PC-3 (cell line): ENCODE measurements at regions not wholly inside any gene's neighbourhood (a gene's known extent, or its start where the extent isn't known, plus 50 kb on each side); places are given as distances from the start of the nearest gene placed in this dataset.

Source experiments
- ATAC-seq: fragments of 200-7000 bp; cut with Tn5 transposase; 2 replicates; pipeline ENCODE4 v1.9.1; 2020; ENCODE audit warnings: mild to moderate bottlenecking, moderate library complexity
- BruUV-seq: library from RNA; stranded (reverse); fragments of 400-500 nt; replicated peaks from 2 replicates; lab custom pipeline; 2021; lab: Mats Ljungman, UMichigan
- CTCF ChIA-PET: fragments of 300-600 bp; sonication (Branson Sonifier 250); formaldehyde crosslinking; loops from one replicate; lab custom pipeline; 2022; ENCODE audit warnings: antibody characterized with exemption; lab: Charles Lee
- POLR2A ChIA-PET: fragments of 300-600 bp; sonication (Branson Sonifier 250); formaldehyde crosslinking; loops from one replicate; lab custom pipeline; 2022; ENCODE audit warnings: antibody characterized with exemption; ENCODE audit not compliant: unreplicated experiment; lab: Charles Lee
- DNase-seq: peaks from one replicate; pipeline ENCODE4 v3.0.0-alpha.2; 2015
- H2AFZ ChIP-seq: fragments of 300-600 bp; sonication (generic); 2 replicates; pipeline ENCODE4 v1.6.0; 2016; ENCODE audit warnings: antibody characterized with exemption, low read length
- H3F3A ChIP-seq: fragments of 300-600 bp; sonication (generic); one replicate; pipeline ENCODE4 v1.6.0; 2017; ENCODE audit warnings: antibody characterized with exemption, low read length, control low read depth, mild to moderate bottlenecking; ENCODE audit not compliant: unreplicated experiment
- H3K27ac ChIP-seq: fragments of 300-600 bp; sonication (generic); 2 replicates; pipeline ENCODE4 v1.5.1; 2016; ENCODE audit warnings: mild to moderate bottlenecking, low read length
- H3K27me3 ChIP-seq: fragments of 300-600 bp; sonication (generic); 2 replicates; pipeline ENCODE4 v1.6.1; 2016; ENCODE audit warnings: low read length, mixed read lengths
- H3K36me3 ChIP-seq: fragments of 300-600 bp; sonication (generic); 2 replicates; pipeline ENCODE4 v1.6.1; 2016; ENCODE audit warnings: low read depth, mixed run types, low read length, mixed read lengths
- H3K4me1 ChIP-seq: fragments of 300-600 bp; sonication (generic); 2 replicates; pipeline ENCODE4 v1.5.1; 2016; ENCODE audit warnings: low read length; ENCODE audit not compliant: insufficient read depth
- H3K4me2 ChIP-seq: fragments of 300-600 bp; sonication (generic); 2 replicates; pipeline ENCODE4 v1.6.0; 2016; ENCODE audit warnings: low read length
- H3K4me3 ChIP-seq: fragments of 300-600 bp; sonication (generic); 2 replicates; pipeline ENCODE4 v1.5.1; 2016; ENCODE audit warnings: mild to moderate bottlenecking, low read length, mixed read lengths
- H3K79me2 ChIP-seq: fragments of 300-600 bp; sonication (generic); 2 replicates; pipeline ENCODE4 v1.6.1; 2017; ENCODE audit warnings: low read length, mixed read lengths
- H3K9ac ChIP-seq: fragments of 300-600 bp; sonication (generic); 2 replicates; pipeline ENCODE4 v1.6.0; 2016; ENCODE audit warnings: mild to moderate bottlenecking, low read length
- H3K9me2 ChIP-seq: fragments of 300-600 bp; sonication (generic); replicated peaks from 2 replicates; pipeline ENCODE4 v1.6.1; 2016; ENCODE audit warnings: mixed run types, low read length, mixed read lengths
- H3K9me3 ChIP-seq: fragments of 300-600 bp; sonication (generic); 2 replicates; pipeline ENCODE4 v1.6.1; 2016; ENCODE audit warnings: low read length, mixed read lengths
- H4K20me1 ChIP-seq: fragments of 300-600 bp; sonication (generic); 2 replicates; pipeline ENCODE4 v1.6.1; 2016; ENCODE audit warnings: low read length, mixed read lengths
- CTCF ChIP-seq: fragments of 300-600 bp; sonication (generic); conservative IDR thresholded peaks from 2 replicates; pipeline ENCODE4 v1.5.1; 2017; ENCODE audit warnings: antibody characterized with exemption, low read depth, mild to moderate bottlenecking, low read length
- EZH2 ChIP-seq: fragments of 300-600 bp; sonication (generic); IDR thresholded peaks from one replicate; pipeline ENCODE4 v1.6.1; 2017; ENCODE audit warnings: antibody characterized with exemption, mild to moderate bottlenecking, low read length; ENCODE audit not compliant: unreplicated experiment
- EZH2phosphoT487 ChIP-seq: fragments of 300-600 bp; sonication (generic); IDR thresholded peaks from 2 replicates; pipeline ENCODE4 v1.6.1; 2018; ENCODE audit warnings: mild to moderate bottlenecking, antibody characterized with exemption, low read length, borderline replicate concordance
- intact Hi-C: fragments of 100-400 bp; cut with micrococcal nuclease; formaldehyde crosslinking; loops from 2 replicates; pipeline ENCODE4 v1.9.0; 2023

DNA sequence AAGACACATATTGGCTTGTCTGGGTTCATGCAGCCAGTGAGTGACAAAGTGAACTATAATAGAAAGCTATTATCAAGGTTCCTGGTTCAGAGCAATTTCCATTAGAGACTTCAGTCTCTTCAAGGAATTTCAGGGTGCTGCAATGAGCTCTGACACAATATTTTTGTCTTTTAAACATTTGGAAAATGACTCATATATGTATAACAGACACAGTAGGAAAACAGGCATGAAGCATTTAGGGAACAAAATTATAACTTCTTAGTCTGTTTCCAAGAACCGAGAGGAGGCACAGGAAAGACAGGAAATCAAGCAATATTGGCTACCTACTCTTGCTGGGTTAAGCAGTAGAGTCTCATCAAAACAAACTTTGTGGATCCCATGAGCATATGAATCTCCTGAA is 170.4 kb downstream of the PTPRC start:
- CTCF ChIA-PET, result no interaction called here

DNA sequence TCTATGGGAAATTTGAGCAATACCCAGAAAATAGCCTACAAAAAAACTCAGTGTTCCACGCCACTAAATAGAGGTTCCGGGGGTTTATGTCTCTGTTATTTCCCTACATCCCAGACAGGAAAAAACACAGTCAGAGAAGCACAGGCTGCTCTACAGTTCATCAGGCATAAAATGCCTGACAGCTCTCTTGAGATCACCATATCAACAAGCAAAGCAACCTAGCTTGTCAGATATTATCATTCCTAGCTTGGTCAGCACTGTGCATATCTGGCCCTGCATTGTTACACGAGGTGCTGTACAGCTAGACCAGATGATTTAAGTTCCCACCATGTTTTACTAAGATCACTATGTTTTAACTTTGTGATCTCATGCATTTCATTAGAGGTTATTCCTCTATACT is 172.6 kb downstream of the PTPRC start:
- no peak overlapping the region for H2AFZ ChIP-seq
- ChIA-PET CTCF (no interaction called here), POLR2A (no interaction called here)
- H3F3A ChIP-seq, result no peaks in the 10 kb centered on the region
- ATAC-seq, result no peak
- no TSS peak for BruUV-seq
- H3K27me3 ChIP-seq, result no peaks in the 10 kb centered on the region
- no peak overlapping the region for H3K4me3 ChIP-seq
- DNase-seq, result no peak
- no peaks in the 10 kb centered on the region for H3K9me3 ChIP-seq
- H3K4me2 ChIP-seq, result no peak overlapping the region
- H3K4me1 ChIP-seq, result no peaks in the 10 kb centered on the region
- H3K9me2 ChIP-seq, result no peaks in the 10 kb centered on the region
- no peaks in the 10 kb centered on the region for H4K20me1 ChIP-seq
- H3K27ac ChIP-seq, result no peak overlapping the region
- no peak overlapping the region for H3K9ac ChIP-seq
- H3K79me2 ChIP-seq, result no peaks in the 10 kb centered on the region
- TF ChIP-seq EZH2 (no peak), EZH2phosphoT487 (no peak), CTCF (no peak)
- intact Hi-C loops, result no loop called here
- no peaks in the 10 kb centered on the region for H3K36me3 ChIP-seq

More for the DNA sequence above, 170.4 kb downstream of the PTPRC start:
- BruUV-seq, result no TSS peak
- no peak; the same call in 1 of the 2 replicates for ATAC-seq
- no peak for TF ChIP-seq CTCF
- no peak for TF ChIP-seq EZH2
- no peak for TF ChIP-seq EZH2phosphoT487
- no peak for DNase-seq
- Histone ChIP-seq H2AFZ (no peak overlapping the region), H3K4me2 (no peak overlapping the region), H3K4me1 (no peaks in the 10 kb centered on the region), H3K9me2 (no peaks in the 10 kb centered on the region), H3K36me3 (no peaks in the 10 kb centered on the region), H3K9ac (no peak overlapping the region), H3K4me3 (no peak overlapping the region), H3K79me2 (no peaks in the 10 kb centered on the region), H3F3A (no peaks in the 10 kb centered on the region), H3K27me3 (no peaks in the 10 kb centered on the region), H3K9me3 (no peaks in the 10 kb centered on the region), H4K20me1 (no peaks in the 10 kb centered on the region), H3K27ac (no peak overlapping the region)
- POLR2A ChIA-PET, result no interaction called here
- intact Hi-C loops, result no loop called here

GRCh38 chr1:198823626-198824025 is 184.8 kb downstream of the PTPRC start:
- intact Hi-C loops, result no loop called here
- no peak overlapping the region for H2AFZ ChIP-seq
- DNase-seq (no peak), ATAC-seq (no peak)
- H3K79me2 ChIP-seq, result no peaks in the 10 kb centered on the region
- no peaks in the 10 kb centered on the region for H3K27me3 ChIP-seq
- no peaks in the 10 kb centered on the region for H4K20me1 ChIP-seq
- no peak for TF ChIP-seq CTCF
- no peak for TF ChIP-seq EZH2phosphoT487
- TF ChIP-seq EZH2, result no peak
- no peaks in the 10 kb centered on the region for H3F3A ChIP-seq
- CTCF ChIA-PET, result no interaction called here
- H3K27ac ChIP-seq, result no peak overlapping the region
- H3K36me3 ChIP-seq, result no peaks in the 10 kb centered on the region
- no peaks in the 10 kb centered on the region for H3K4me1 ChIP-seq
- no peaks in the 10 kb centered on the region for H3K9me2 ChIP-seq
- H3K4me3 ChIP-seq, result no peak overlapping the region
- POLR2A ChIA-PET, result no interaction called here
- H3K9me3 ChIP-seq, result no peaks in the 10 kb centered on the region
- no peak overlapping the region for H3K9ac ChIP-seq
- no TSS peak for BruUV-seq
- H3K4me2 ChIP-seq, result no peak overlapping the region
